PC-9 (cell line): ENCODE measurements at regions not wholly inside any gene's neighbourhood (a gene's known extent, or its start where the extent isn't known, plus 50 kb on each side); places are given as distances from the start of the nearest gene placed in this dataset.

Experiments used
- EZH2 ChIP-seq: fragments of 200-600 bp; sonication (generic); IDR thresholded peaks from 2 replicates; pipeline ENCODE4 v1.8.0; 2017; ENCODE audit warnings: antibody characterized with exemption, low read depth
- TF ChIP-seq, protein P1 (sequence below): fragments of 200-600 bp; sonication (generic); conservative IDR thresholded peaks from 2 replicates; pipeline ENCODE4 v1.6.1; 2017; ENCODE audit warnings: mixed run types, antibody characterized with exemption, mild to moderate bottlenecking, moderate library complexity

DNA sequence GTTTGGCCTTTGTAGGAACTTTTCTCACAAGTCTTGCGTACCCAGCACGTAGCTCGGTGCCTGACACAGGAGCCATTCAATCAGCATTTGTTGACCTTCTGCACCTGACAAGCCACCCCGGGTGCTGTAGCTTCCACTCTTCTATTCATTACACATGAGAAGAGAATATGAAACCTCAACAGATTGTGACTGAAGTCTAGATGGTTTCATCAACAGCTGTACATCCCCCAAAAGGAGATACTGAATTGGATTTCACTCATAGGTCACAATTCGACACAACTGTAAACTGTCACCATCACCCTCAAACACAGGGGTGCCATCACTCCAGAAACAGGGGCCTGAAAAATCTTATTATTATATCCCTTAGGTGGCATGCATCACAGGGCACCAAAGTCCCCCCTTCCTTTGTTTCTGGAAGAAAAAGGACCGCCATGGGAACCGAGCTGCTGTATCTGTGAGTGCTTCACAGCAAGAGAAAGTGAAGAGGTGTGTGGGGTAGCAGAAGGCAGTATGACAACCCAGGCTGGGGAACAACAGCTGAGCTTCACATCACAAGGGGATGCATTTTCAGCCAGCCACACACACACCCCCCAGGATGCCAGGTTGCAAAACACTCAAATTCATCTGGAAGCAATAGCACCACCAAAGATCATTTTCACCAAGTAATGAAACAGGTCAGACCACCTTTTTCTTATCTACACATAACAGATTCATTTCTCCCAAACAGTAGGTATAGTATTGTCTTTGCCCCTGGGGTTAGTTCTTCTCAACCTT, 225.7 kb downstream of the TOMM20 start:
- TF ChIP-seq, protein P1, sequence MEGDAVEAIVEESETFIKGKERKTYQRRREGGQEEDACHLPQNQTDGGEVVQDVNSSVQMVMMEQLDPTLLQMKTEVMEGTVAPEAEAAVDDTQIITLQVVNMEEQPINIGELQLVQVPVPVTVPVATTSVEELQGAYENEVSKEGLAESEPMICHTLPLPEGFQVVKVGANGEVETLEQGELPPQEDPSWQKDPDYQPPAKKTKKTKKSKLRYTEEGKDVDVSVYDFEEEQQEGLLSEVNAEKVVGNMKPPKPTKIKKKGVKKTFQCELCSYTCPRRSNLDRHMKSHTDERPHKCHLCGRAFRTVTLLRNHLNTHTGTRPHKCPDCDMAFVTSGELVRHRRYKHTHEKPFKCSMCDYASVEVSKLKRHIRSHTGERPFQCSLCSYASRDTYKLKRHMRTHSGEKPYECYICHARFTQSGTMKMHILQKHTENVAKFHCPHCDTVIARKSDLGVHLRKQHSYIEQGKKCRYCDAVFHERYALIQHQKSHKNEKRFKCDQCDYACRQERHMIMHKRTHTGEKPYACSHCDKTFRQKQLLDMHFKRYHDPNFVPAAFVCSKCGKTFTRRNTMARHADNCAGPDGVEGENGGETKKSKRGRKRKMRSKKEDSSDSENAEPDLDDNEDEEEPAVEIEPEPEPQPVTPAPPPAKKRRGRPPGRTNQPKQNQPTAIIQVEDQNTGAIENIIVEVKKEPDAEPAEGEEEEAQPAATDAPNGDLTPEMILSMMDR = no peak
- TF ChIP-seq EZH2 = no peak
